D341Med (cell line): ENCODE measurements at regions not wholly inside any gene's neighbourhood (a gene's known extent, or its start where the extent isn't known, plus 50 kb on each side); places are given as distances from the start of the nearest gene placed in this dataset.

Experiments
- DNase-seq: peaks from one replicate; pipeline ENCODE4 v3.0.0; 2012; ENCODE audit warnings: low spot score

DNA sequence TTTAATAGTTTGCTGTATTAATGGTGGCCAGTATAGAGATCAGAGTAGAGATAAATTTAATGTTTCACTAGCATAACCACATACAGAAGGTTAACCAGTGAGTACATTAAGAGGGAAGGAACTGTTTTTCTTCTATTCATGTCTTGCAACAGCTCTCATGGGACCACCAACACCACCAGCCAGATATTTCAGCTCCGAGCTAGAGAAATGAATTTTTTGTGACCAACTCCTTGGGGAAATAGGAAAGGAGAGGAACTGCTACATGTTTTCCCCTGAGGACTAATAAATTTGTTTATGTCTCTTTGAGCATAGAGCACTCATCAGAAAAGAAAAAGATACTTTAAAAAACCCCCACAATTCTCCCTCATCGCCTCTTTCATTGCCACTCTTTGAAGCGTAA is 247.5 kb downstream of the MBNL1 start:
- no peak for DNase-seq

GRCh38 chr3:152517502-152517901 is 248.8 kb downstream of the MBNL1 start:
- DNase-seq = no peak

GRCh38 chr3:152518346-152518745 is 249.6 kb downstream of the MBNL1 start:
- DNase-seq = no peak

DNA sequence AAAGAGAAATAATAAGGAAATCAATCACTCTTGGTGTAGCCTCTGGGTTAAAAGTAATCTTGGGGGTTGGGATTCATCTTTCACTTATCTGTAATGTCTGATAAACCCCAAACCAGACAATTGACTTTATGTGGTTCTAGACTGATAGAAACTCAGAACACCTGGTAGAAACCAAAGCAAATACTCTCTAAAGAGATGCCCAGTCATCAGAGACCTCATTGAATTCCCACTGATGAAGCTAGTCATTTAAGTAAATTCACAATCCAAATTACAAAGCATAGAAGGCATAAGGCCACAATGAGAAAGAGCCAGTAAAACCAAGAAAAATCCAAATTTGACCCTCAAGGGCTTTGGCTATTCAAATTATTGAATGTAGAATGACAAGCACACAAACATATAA is 250.6 kb downstream of the MBNL1 start:
- no peak for DNase-seq

DNA sequence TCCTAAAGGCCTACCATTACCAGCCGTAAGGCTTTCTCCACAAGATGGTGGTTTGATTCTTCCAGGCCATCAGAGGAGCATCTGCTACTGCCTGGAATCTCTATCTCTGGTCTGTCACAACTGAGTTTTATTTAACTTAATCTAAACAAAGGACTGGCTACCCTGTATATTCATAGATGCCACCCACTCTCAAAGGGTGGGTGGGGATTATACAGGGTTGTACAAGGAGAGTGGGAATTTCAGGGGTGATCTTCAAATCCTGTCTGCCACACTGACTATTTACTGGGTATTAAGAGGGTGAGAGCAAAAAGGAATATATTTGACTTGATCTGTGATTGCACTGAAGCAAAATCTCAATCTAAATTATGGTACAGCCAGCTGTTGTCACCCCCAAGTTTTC is 253.3 kb downstream of the MBNL1 start:
- no peak for DNase-seq

DNA sequence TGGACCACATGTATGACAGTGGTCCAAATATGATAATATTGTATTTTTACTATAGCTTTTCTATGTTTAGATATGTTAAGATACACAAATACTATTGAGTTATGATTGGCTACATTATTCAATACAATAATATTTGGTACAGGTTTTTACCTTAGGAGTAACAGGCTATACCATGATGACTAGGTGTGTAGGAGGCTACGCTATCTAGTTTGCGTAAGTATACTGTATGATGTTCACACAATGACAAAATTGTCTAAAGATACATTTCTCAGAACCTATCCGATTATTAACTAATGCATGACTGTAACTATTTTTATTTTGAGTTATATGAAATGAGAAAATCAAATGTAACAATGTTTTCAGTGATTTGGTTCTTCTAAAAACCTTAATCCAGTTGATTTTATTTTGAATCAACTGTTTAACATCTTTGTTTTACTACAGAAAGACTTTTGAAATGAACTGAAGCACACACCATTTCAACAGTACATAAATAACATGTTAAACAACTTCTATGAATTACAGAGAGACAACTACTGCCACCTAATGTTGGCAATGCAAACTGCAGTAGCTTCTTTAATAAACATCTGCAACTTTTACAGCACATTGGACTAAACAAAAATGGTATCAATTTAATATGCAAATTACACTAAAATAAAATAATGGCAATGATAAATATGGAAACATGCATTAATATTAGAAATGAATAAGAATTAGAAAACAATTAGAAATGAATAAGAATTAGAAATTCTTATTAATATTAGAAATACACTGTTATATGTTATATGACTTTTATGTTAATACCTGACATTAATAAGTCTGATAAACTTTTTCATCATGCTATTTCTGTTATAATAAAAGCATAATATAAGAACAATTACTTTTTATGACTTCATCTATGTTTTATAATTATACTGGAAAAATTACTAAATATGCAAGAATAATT is 255.7 kb downstream of the MBNL1 start:
- DNase-seq = no peak

DNA sequence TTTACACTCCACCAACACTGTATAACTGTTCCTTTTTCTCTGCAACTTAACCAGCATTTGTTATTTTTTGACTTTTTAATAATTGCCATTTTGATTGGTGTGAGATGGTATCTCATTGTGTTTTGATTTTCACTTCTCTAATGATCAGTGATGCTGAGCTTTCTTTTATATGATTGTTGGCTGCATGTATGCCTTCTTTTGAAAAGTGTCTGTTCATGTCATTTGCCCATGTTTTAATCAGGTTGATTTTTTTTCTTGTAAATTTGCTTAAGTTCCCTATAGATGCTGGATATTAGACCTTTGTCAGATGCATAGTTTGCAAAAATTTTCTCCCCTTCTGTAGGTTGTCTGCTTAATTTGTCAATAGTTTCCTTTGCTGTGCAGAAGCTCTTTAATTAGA is 263.0 kb downstream of the MBNL1 start:
- DNase-seq = no peak

DNA sequence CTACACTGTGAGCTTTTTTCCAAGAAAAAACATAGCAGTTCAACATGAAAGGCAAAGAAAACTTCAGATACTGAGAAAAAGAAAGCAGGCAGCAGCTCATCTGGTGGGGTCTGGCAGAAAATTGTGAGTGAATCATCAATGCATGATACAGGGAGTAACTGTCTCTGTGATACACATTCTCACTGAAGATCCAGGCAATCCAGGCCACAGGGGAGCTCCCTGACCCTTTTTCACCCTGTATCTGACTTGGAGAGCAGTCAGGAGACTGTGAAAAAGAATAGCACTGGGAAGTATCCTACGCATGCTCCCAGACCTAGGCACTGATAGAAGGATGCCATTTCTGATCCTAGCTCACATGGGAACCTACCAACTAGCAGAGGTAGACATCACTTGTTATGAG is 269.8 kb downstream of the MBNL1 start:
- DNase-seq = no peak

- no peak for DNase-seq
These were observed 270.5 kb downstream of the MBNL1 start for GRCh38 chr3:152539191-152539764.

DNA sequence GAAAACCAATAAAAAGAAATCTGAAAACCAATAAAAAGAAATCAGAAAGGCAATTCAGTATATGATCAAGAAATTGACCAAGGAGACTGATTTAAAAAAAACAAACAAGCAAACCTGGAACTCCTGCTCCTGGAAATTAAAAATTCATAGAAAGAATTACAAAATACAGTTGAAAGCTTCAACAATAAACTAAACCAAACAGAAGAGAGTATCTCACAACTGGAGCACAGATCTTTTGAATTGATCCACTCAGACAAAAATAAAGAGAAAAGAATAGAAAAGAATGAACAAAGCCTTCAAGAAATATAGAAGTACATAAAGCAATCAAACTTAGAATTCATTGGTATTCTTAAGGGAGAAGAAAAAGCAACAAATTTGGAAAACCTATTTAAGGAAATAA is 271.4 kb downstream of the MBNL1 start:
- no peak for DNase-seq

- no peak for DNase-seq
These were observed 278.4 kb downstream of the MBNL1 start for GRCh38 chr3:152547153-152547552.

- no peak for DNase-seq
These were observed 280.5 kb downstream of the MBNL1 start for GRCh38 chr3:152549263-152549662.

DNA sequence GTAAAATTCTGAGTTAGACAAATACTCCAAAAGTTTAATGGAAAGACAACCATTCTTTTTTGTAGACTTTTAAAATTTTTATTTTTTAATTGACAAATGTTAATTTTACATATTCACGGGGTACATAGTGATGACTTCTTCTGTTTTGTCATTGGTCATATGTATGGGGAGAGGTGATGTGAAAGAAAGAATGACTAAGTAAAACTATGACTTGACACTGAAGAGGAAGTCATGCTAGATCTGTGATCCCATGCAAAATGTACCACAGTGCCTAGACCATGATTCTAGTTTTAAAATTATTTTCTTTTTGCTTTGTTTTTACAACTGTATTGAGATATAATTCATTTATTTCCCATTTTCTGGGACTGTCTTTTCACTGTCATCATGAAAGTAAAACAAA is 281.6 kb downstream of the MBNL1 start:
- no peak for DNase-seq

GRCh38 chr3:152554980-152555379 is 280.0 kb upstream of the P2RY1 start:
- DNase-seq = no peak

DNA sequence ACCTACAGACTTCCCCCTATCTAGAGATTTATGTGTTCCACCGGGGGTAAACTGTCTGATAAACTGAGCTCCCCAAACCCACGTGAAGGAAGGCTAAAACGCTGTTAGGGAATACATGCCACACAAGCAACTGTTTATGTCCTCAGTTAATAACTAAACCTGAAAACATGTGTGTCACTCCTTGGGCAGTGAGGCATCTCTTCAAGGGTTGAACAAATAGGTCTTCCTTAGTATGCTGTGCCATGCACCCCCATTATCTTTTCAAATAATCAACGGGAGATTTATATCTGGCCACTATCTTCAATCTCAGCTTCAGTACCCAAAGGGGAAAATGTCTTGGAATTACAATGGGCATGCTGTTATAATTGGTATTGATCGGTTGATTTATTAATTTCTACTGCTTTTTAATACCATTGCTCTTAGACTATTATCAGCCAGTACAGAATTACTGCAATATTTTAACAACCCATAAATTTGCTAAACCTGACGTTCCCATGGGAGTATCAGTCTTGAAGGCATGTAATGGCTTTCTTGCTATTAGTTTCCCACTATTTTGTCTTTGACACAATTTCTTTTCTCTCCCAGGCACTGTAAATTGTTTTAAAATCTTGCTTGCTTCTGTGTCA is 279.2 kb upstream of the P2RY1 start:
- DNase-seq = no peak

GRCh38 chr3:152556731-152557254 is 278.1 kb upstream of the P2RY1 start:
- DNase-seq = no peak

DNA sequence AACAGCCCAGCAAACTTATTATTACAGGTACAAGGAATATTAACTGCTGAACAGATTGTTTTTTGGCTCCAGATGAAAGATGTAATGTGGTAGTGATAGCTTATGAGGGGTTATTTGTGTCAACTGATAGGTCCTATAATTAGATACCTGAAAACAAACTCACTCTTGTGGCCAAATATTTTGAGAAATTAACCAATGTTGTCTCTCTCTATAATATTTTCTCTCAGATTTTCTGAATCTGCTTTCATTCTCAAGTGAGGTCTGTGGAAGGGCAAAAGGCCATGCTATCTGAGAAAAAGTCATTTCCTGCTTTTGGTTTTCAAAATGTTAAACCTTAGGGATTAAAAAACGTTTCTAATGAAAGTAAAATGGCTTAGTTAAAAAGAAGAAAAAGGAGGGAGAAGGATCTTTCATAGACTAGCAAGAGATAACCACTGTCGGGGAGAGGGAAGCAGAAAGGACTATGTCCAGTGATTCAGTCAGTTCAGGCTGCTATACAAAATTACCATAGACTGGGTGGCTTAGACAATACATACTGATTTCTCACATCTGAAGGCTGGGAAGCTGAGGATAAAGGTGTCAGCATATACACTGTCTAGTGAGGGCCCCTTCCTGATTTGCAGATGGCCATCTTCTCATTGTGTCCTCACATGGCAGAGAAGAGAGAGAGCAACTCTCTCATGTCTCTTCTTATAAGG is 277.5 kb upstream of the P2RY1 start:
- no peak for DNase-seq

- no peak for DNase-seq
These were observed 276.5 kb upstream of the P2RY1 start for GRCh38 chr3:152558386-152558785.

DNA sequence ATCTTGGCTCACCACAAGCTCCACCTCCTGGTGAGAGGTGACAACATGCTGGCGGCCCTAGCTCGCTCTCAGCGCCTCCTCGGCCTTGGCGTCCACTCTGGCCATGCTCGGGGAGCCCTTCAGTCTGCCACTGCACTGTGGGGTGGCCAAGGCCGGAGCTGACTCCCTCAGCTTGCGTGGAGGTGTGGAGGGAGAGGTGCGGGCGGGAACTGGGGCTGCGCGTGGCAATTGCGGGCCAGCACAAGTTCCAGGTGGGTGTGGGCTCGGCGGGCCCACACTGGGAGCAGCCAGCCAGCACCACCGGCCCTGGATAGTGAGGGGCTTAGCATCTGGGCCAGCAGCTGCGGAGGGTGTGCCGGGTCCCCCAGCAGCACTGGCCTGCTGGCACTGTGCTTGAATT is 275.7 kb upstream of the P2RY1 start:
- no peak for DNase-seq

GRCh38 chr3:152564459-152564858 is 270.5 kb upstream of the P2RY1 start:
- no peak for DNase-seq

DNA sequence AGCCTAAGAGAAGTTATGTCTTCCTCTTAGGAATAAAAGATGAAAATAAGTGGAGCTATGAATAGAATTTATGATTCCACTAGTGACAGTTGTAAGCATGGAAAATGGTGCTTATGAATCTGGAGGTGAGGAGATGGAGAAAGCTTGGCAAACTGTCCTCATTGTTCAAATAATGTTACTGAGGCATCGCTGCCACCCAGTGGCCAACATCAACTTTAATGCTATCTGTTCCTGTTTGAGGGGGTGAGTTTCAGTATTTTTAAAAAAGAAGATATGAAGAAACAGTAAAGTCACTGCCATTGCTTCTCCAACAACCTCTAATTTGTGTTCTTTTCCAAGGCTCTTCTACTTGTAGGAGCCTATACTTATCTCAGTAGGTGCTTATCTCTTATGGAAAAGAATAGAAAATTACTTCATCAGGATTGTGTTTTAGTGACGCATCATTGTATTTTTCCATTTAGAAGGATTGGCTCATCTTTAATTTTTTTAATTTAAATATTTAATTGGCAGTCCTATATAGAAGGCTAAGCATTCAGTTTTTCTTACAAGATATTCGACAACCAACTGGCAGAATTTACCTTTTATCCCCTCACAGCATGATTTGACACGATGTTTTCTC is 260.4 kb upstream of the P2RY1 start:
- peak; percentile 54 for DNase-seq

- DNase-seq = no peak
These were observed 256.2 kb upstream of the P2RY1 start for GRCh38 chr3:152578769-152579168.
